Adrenal gland (tissue), 5 donors: ENCODE measurements at regions not wholly inside any gene's neighbourhood (a gene's known extent, or its start where the extent isn't known, plus 50 kb on each side); places are given as distances from the start of the nearest gene placed in this dataset.

Source experiments
- CTCF ChIP-seq, 6 experiments: fragments of 450-650 bp in 4 of 6; fragments of 200-600 bp in 2 of 6; sonication (generic) in 1 of 6; IDR thresholded peaks; 1 replicate in 5 of 6; 2 replicates in 1 of 6; pipeline versions ENCODE4 v1.5.1 to v1.8.0; 2016 to 2021; ENCODE audit warnings: antibody characterized with exemption in 6 of 6, mild to moderate bottlenecking in 2 of 6, moderate library complexity in 1 of 6
- POLR2A ChIP-seq, 2 donors: fragments of 450-650 bp; IDR thresholded peaks; one replicate each; pipeline ENCODE4 v1.6.1; 2017; ENCODE audit warnings: antibody characterized with exemption in 2 of 2, mild to moderate bottlenecking in 2 of 2, moderate library complexity in 1 of 2
- donor health status: DM: no; HTN: no; CAD: no.

- no peak for TF ChIP-seq CTCF (IDR thresholded peaks at IDR 0.05)
- TF ChIP-seq POLR2A (IDR thresholded peaks at IDR 0.05) = no peak
Observed at GRCh38 chr12:115811929-115812328, 465.6 kb downstream of the MED13L start.
